HuH-7 (cell line): ENCODE measurements at regions not wholly inside any gene's neighbourhood (a gene's known extent, or its start where the extent isn't known, plus 50 kb on each side); places are given as distances from the start of the nearest gene placed in this dataset.

Source experiments
- DNase-seq: peaks from one replicate; pipeline ENCODE4 v3.0.0; 2011; ENCODE audit warnings: low spot score

DNA sequence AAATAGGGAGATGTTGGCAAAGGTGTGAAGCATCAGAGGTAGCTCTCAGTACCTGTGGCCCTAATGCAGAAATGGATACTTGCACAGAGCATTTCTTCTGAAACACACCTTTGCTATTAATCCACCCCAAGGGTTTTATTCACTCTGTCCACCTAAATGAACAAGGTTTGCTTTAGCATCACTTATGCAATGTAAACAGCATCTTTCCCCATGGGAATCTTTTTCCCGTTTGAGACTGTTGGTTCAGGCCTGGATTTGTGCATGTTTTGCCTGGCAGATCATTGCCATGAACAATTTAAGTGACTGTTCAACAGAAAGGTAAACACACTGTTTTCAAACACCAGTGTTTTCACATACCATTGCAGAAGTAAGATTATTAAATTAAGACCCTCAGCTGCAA, 508.3 kb downstream of the SOX2 start:
- no peak for DNase-seq

DNA sequence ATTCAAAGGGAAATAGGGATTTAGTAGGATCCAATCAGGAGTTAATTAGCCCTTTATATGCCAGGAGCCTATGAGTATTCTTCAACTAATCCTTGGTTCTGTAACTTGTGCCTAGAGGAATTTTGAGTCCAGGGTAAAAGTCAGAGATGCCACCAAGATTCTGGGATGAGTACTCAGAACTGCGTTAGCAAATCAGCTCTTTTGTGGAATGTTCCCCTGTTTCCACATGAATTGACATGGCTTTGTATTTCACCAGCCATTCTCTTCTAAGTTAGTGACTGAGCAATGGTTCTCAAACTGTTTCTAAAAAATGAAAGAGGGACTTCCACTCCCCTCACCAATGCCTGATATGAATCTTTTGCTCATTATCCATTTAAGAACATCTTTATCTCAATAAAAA, 508.7 kb downstream of the SOX2 start:
- no peak for DNase-seq

DNA sequence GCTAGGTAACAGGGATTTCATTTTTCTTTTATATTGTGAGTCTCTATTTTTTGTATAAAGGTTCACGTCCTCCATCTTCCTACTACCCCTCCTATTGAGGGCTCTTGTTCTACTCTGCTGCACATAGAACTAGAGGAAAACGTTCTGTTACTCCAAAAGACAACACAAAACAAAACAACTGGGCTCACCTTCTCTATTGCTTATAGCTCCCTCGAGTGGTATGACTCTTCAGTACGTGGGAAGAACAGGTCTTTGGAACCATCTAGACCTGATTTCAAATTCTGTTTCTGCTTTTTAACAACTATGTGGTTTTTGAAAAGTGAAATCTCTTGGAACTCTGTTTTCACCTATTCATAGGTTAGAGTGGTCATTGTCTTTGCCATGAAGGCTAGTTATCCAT, 515.3 kb downstream of the SOX2 start:
- no peak for DNase-seq

DNA sequence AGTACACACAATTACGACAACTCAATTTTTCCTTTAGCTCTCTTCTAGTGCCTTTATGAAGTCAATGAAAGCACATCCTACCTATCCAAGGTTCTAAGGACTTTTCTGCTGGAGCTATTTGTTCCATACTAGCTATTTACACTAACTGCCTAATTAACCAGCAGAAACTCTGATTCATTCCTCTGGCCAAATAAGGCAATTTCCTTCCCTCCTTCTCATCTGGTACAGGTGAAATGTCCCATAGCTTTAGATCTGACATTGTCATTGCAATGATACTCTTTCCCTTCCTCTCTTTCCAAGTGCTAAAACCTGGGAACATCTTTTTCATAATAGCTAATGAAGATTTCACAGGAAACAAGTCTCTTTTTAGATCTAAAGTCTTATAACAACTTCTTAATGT, 521.7 kb downstream of the SOX2 start:
- no peak for DNase-seq

DNA sequence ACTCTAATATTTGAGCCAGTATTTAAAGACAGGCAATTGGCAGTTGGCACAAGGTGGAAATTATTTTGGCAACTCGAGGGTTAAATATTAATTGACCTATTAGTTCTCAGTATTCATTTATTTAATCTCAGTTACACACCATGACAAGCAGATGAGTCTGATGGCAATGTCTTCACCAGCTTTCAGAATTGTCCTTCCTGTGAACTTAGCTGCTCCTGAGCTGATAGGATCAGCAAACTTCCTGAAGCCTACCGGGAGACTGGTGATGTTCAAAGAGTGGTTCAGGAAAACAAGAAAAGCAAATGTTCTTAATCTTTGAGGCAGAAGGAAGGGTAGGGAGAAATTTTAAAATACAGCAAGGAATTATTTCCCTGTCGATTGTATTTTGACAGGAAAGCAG, 522.2 kb downstream of the SOX2 start:
- no peak for DNase-seq

DNA sequence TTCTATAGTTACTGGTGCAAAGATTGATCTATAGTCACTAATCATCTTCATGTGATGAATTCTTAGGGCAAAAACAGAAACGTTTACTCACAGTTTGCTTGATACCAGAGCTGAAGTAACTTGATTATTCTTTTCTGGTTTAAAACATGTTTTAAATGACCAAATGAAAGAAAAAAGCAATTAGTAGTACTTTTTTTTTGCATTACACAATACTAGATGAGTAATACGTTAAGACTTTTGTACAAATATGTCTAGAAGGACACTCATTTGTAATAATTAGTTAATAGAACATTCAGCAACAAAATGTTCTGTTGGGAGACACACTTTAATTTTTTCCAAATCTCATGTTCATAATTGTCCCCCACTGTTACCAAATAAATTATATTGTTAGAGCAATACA, 523.2 kb downstream of the SOX2 start:
- no peak for DNase-seq

DNA sequence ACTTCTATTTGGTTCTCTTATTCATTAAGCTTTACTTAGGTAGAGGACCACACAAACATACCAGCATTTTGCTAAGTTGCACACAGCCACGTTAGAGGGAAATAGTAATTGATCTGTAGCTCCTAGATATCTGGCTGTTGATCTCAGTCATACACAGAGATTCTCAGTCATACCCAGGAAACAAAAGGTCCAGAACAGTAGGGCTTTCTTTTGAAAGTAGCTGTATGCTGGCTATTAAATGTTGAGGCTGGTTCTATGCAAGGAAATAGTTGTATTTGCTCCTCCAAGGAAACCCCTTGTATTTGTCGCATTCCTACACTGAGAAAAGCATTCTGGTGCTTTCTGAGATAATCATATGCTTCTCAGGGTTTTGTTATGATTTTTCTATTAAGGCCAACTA, 523.8 kb downstream of the SOX2 start:
- DNase-seq, result no peak

DNA sequence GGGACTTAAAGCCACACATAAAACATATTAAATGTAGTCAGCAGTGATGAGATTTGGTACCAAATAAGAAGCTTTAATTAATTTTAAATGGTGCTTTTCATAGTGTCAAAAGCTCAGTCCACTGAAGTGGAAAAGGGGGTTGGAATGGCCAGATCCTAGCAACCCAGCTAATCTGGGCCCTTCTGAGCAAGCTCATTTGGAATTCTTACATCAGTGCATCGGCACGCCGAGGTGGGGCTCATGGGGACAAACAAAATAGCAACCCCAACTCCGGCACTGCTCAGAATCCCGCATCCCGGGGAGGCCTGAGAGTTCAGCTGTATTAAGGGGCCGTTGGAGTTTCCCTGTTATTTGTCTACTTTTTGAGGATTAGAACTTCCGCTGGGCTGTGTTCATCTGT, 526.4 kb downstream of the SOX2 start:
- no peak for DNase-seq

DNA sequence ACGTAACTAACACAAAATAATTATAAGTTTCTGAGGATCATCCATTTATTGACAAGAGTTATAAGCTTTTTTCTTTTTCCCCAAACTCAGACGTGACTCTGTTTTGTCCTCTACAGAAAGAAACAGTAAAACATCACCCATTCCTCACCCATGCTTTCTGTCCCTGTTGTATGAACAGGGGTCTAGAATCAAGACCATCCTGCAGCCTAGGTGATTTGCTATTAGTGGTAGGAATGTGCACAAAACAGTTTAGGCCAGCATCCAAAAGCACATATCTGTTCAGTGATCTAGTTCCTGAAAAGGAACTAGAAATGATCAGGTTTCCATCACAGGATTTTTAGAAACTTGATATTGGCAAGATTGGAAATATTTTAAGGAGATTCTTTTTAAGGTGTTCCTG, 527.6 kb downstream of the SOX2 start:
- DNase-seq, result no peak

DNA sequence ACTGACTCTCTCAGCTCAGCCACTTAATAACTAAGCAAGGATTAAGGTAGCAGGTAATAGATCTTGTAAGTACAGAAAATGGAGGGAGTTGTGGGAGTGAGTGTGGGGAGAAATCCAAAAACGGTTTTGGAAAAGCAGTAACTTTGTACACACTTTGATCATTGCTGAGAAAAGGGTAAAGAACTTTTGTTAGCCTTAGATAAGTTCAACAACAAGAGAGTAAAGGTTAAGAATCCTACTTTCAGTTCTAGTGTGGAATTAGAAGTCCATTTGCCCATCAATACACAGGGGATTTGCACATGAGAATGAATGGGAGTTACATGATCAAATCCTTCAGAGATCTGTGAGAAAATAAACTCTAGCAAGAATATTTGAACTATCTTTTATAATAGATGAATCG, 528.7 kb downstream of the SOX2 start:
- no peak for DNase-seq

DNA sequence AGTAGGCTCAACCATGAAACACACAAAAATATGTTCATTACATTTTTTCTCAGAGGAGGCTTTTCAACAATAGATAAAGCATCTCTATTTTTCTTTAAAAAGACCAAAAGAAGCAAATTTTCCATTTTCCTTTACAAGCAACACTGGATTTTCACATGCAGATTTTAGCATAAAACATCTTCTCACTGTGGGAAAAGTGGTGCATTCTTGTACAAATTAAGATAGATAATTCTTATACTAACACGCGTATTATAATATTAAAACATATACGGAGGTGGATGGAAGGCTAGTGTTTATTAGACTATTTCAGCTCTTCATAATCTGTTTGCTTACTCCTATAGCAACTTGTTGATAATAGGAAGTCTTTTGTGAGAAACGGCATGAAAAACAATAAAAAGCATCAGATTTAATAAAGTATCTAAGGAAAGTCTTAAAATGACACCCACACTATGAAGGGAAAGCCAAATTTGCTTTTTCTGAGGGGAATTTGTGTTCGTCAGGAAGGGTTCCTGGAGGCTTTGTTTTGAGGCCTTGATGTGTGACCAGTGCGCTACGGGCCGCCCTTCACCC, 529.6 kb downstream of the SOX2 start:
- no peak for DNase-seq

DNA sequence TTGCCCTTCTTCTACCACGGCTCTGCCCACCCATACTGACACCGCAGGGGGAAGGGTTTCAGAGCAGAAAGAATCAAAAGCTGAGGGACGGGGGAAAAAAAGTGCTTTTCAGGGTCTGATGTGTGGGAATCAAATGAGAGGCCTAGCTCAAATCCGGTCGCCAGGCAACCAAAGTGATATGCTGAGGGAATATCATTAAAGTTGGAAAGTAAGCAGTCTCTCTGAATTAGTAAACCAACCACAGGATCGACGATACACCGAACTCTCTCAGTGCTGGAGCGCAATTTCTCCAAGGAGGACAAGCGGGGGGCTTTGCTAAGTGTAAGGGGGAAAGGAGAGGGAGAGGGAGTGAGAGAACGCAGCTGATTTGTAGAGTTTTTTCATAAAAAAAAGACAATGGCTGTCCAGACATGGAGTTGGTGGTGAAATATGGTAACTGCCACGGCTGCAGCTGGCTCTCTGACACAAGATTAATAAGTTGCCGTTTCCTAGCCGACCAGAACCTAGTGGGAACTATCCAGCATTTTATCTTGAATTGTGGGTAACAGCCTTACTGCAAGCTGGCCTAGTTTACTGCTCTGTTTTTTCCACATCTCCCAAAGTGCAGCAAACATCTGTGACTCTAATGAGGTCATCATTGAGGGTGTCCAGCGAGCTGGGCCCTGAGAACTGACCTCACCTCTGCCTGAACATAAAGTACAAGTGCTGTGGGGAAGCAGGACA, 530.2 kb downstream of the SOX2 start:
- DNase-seq, result no peak

DNA sequence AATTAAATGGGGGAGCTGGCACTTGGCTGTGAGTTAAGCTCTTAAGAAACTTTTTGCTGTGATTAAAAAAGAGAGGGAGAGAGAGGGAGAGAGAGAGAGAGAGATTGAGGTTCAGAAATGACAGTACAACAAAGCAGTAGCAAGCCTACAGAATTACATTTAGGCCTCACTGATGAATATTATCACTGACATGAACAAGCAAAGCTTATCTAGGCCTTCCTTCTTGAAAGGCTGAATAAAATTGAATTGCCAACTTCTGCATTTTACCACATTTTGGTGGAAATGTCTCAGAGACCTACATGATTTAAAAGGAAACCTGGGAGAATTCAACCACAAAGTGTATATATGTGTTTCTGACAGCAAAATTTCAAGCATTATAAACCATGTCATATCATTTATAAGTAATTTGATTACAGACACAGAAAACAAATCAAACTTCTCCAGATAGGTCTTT, 530.8 kb downstream of the SOX2 start:
- no peak for DNase-seq

DNA sequence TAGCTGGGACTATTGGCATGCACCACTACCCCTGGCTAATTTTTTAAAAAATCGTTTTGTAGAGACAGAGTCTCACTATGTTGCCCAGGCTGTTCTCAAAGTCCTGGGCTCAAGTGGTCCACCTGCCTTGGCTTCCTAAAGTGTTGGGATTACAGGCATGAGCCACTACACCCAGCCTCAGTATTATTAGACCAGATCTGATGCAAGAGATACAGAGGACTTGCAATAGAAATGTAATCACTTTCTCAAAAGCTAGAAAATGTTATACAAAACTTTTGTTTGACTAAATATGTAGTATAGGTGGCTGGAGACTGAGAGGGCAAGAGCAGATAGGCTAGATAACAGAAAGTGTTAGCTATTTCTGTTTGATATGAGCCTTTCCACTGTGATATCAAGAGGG, 531.9 kb downstream of the SOX2 start:
- no peak for DNase-seq

DNA sequence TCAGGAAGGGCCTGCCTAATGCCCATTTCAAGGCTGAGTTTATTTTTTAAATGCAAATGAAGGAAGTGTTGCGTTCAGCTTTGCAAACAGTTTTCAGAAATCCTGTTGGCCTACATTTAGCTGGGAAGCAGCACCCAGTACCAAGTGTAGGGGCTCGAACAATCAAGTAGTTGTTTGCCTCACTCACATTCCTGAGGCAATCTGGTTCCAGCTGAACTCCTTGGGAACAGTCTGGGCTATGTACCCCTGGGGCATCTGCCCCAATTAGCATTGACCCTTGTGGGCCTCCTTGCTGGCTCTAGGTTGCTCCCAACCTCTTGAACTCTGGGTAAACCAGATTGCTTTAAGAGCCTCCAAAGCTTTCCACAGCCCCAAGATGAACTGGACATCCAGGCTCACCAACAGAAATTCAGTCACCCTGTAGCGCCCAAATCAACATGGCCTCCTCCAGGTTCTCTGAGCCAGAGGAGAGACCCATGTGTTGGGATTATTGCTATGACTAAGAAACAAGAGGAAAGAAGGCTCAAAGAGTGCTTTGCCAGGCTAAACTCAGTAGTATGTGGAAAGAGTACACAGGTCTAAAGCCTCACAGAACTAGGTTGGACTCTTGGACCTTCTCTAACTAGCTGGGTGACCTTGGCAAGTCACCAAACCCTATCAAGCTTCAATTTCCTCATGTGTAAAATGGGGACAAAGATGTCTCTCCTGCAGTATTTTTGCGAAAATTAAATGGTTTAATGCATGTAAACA, 532.7 kb downstream of the SOX2 start:
- DNase-seq, result no peak

DNA sequence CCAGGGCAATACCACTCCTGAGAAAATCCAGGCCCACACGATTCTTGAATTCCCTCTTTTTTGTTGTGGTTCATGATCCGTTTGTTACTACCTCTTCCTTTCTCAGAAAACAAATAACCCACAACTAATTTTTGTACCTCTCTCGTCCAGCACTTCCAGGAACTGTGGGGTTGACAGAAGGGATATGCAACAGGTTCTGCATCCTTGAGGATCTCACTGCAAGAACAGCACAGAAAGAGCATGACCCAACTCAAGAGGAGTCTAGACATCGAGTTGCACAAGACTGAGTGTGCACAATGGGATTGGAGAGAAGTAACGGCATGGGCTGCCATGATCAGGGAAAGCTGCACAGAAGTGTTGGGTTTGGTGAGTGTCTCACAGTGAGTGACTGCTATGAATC, 533.3 kb downstream of the SOX2 start:
- no peak for DNase-seq

DNA sequence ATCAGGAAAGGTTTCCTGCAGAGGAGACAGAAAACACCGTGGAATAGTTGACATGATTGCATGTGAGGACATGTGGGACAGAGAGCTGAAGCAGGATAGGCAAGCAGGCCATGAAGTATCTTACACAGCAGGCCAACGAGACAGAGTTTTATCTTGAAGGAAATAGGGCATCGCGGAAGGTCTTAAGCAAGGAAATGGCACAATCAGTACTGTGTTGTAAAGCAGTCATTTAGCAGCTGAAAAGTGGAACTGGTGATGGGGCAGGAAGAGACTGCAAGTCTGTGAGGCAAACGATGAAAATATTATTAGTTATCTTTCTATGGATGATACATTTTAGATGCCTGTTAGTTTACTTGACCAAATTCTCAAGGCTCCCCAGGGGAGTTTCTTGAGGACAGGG, 535.1 kb downstream of the SOX2 start:
- no peak for DNase-seq

DNA sequence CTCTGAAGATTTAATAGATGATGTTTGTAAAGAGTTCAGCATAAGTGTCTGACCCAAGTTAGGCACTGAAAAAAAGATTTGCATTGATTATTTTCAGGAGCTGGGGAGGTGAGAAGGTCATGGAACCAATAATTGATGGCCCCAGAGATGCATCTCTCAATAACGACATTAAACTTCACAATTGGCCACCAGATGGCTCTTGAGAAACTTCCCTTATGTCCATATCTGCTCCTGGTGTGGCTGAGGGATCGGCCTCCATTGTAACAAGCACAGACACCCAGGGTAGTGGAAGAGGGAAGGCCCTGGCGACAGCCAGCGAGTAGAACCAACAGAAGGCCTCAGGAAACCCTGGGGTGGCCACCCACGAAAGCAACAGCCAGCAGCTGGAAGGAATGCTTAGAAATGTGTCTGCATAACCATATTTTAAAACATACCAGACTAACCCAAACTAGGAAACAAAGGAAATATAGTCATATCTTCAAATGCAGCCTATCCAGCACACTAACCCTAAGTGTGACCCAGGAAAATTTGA, 536.7 kb downstream of the SOX2 start:
- peak; percentile 16 for DNase-seq

DNA sequence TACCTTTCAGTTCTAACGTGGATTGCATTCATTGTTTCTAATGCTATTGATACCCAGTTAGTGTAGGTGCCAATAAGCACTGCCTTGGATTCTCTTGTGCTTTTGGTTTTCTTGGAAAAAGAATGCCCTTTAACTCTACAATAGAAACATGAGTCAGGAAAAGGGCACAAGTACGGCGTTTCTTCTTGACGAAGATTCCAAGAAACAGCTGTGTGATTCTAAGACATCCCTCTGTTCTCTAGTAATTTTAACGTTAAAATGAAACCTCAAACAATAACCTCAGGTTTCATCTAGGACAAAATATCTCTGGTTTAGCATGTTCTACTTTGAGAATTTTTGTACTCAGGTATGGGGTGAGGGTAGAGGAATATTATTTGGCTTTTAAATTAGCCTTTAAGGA, 540.5 kb upstream of the ATP11B start:
- DNase-seq, result no peak

DNA sequence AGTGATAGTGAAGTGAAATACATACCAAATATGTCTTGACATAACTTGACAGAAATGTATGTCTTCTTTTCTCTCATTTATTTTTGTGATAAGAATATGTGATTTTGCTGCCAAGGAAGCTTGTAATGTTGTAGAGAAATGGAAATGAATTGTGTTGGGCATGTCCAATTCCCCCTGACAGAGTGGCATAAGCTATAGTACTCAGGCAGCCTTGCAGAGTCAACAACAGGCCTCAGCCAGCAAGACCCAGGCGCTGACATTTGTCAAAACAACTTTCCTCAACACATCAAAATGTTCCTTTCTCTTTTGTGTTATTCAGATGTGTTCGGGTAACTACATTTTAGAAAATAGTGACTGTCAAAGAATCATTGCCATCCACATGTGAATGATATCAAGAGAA, 538.1 kb upstream of the ATP11B start:
- DNase-seq, result no peak

DNA sequence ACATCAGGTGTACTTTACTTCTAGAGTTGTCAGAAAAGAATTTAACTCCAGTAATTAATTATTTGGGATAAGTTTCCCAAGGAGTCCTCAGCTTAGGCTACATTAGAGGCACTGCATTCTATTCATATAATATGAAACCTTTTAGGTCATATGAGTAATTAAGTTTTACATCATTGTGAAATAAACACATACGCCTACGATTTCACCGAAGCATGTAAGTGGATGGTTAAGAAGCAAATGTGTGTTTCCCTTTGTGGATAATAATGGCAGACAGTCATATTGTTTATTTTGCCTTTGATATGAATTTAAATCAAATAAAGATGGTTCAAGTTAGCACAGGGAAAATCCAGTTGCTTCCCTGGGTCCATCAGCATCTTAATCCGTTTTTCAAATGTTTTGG, 535.9 kb upstream of the ATP11B start:
- DNase-seq, result no peak

DNA sequence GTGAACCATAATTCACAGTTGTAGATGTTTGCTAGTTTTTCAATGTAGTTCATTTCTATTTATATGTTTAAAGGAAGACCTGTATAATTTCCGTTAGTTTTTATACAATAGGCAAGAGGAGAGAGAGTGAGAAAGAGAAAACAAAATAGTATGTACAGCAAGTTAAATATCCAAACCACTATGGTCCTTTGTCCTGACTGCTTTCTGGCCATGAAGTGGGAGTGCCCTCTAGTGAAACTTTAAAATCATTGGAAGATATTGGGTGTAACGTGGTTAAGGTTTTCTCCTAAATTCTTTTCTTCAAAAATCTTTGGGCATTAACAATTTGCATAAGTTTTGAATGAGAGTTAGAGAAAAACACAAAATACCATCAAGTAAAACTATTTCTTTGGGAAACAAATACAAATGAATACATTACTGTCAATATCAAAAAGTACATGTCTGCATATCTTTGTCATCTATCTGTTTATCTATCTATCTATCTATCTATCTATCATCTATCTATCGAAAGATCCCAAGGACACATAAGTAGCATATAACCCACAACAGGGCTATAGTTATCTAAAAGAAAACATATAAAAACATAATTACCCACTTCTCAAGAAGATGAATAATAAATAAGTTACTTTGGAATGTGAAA, 534.6 kb upstream of the ATP11B start:
- DNase-seq, result no peak

DNA sequence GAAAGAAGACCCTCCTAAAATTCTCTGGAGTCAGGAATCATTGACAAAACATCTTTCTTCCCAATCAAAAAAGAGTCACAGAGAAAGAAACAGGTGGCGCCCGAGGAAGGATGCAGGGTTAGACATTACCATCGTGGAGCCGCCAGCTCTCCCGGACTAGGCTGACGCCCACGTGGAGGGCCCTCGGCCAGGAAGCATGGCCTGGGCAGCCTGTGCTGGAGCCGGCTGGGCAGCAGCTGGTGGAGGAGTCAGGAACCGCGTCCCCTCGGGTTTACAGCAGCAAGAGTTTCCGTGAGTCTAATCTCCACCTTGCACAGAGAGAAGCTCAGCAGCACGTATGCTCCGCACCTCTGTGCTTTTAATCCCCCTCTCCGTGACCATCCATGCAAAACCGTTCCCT, 533.7 kb upstream of the ATP11B start:
- no peak for DNase-seq
